ENCODE measurements at regions not wholly inside any gene's neighbourhood (a gene's known extent, or its start where the extent isn't known, plus 50 kb on each side); places are given as distances from the start of the nearest gene placed in this dataset.

GRCh38 chrX:131477498-131477897 is 66.4 kb upstream of the OR13H1 start:
- no peaks in the 10 kb centered on the region for H3K36me3 ChIP-seq (replicated peaks; ENCODE audit: insufficient read depth, low read length)
- no peaks in the 10 kb centered on the region for H3K9me3 ChIP-seq (replicated peaks; ENCODE audit: insufficient read depth, low read length)
- no peaks in the 10 kb centered on the region for H3K4me1 ChIP-seq (ENCODE audit: low read length)
- no peaks in the 10 kb centered on the region for H4K20me1 ChIP-seq (ENCODE audit: insufficient read depth, low read length)
- no peak overlapping the region for H3K4me3 ChIP-seq (ENCODE audit: low read length)
- H3F3A ChIP-seq (ENCODE audit: insufficient read depth, low read length): no peaks in the 10 kb centered on the region
- H3K27me3 ChIP-seq (replicated peaks; ENCODE audit: insufficient read depth, low read length): no peaks in the 10 kb centered on the region
- H3K79me2 ChIP-seq (ENCODE audit: low read length): no peaks in the 10 kb centered on the region
- H3K9me2 ChIP-seq (replicated peaks; ENCODE audit: insufficient read depth, low read length): no peaks in the 10 kb centered on the region
- no peak overlapping the region for H3K27ac ChIP-seq (ENCODE audit: low read length)
- no peak for DNase-seq
- no peak overlapping the region for H2AFZ ChIP-seq (ENCODE audit: low read length)
- H3K4me2 ChIP-seq (ENCODE audit: low read depth, low read length): no peak overlapping the region
- TF ChIP-seq EZH2phosphoT487 (IDR thresholded peaks at IDR 0.05; ENCODE audit: low read length) (no peak), EZH2 (optimal IDR thresholded peaks at IDR 0.05; ENCODE audit: low read depth, low read length) (no peak), CTCF (IDR thresholded peaks at IDR 0.05; ENCODE audit: low read length) (no peak)
- no peak overlapping the region for H3K9ac ChIP-seq (ENCODE audit: low read length)

Data from MM.1S (cell line).